ENCODE measurements at regions not wholly inside any gene's neighbourhood (a gene's known extent, or its start where the extent isn't known, plus 50 kb on each side); places are given as distances from the start of the nearest gene placed in this dataset.

GRCh38 chr3:118055381-118055780 lies 979.3 kb downstream of the IGSF11 start:
- WGBS, 2 donors, result 0 to 35% methylated on average over 1 of the region's 1 CpG
- intact Hi-C loops (cut with DNase I; ENCODE audit: low total_unique reads), result no loop called here
- DNase-seq (ENCODE audit: low spot score in 2 of 2), result no peak
- no peak overlapping the region for H3K4me3 ChIP-seq (ENCODE audit: low read depth, poor library complexity, severe bottlenecking)
- TF ChIP-seq CTCF (IDR thresholded peaks at IDR 0.05) (no peak), POLR2A (IDR thresholded peaks at IDR 0.05) (no peak)

- DNase-seq (ENCODE audit: low spot score in 2 of 2), result no peak
- intact Hi-C loops (cut with DNase I; ENCODE audit: low total_unique reads), result no loop called here
- 50 to 62% methylated on average over 1 of the region's 1 CpG for WGBS, 2 donors
- TF ChIP-seq POLR2A (IDR thresholded peaks at IDR 0.05) (no peak), CTCF (IDR thresholded peaks at IDR 0.05) (no peak)
- no peak overlapping the region for H3K4me3 ChIP-seq (ENCODE audit: low read depth, poor library complexity, severe bottlenecking)
Observed at GRCh38 chr3:118057086-118057485, 977.6 kb downstream of the IGSF11 start.

GRCh38 chr3:118059096-118059495 lies 975.5 kb downstream of the IGSF11 start:
- TF ChIP-seq POLR2A (IDR thresholded peaks at IDR 0.05) (no peak), CTCF (IDR thresholded peaks at IDR 0.05) (no peak)
- DNase-seq (ENCODE audit: low spot score in 2 of 2), result no peak
- no peak overlapping the region for H3K4me3 ChIP-seq (ENCODE audit: low read depth, poor library complexity, severe bottlenecking)
- intact Hi-C loops (cut with DNase I; ENCODE audit: low total_unique reads), result no loop called here

- H3K4me3 ChIP-seq (ENCODE audit: low read depth, poor library complexity, severe bottlenecking), result no peak overlapping the region
- 77 to 86% methylated on average over 4 of the region's 4 CpGs for WGBS, 2 donors
Observed at GRCh38 chr3:118067439-118067838, 967.2 kb downstream of the IGSF11 start.

GRCh38 chr3:118075873-118076272 lies 958.8 kb downstream of the IGSF11 start:
- TF ChIP-seq CTCF (IDR thresholded peaks at IDR 0.05) (no peak), POLR2A (IDR thresholded peaks at IDR 0.05) (no peak)
- no peak for DNase-seq (ENCODE audit: low spot score in 2 of 2)
- 47 to 79% methylated on average over 6 of the region's 6 CpGs for WGBS, 2 donors
- intact Hi-C loops (cut with DNase I; ENCODE audit: low total_unique reads), result no loop called here
- no peak overlapping the region for H3K4me3 ChIP-seq (ENCODE audit: low read depth, poor library complexity, severe bottlenecking)

More at GRCh38 chr3:118067439-118067838, 967.2 kb downstream of the IGSF11 start:
- intact Hi-C loops (cut with DNase I; ENCODE audit: low total_unique reads), result no loop called here
- no peak for DNase-seq (ENCODE audit: low spot score in 2 of 2)
- no peak for TF ChIP-seq POLR2A (IDR thresholded peaks at IDR 0.05)

GRCh38 chr3:118077332-118077731 lies 957.3 kb downstream of the IGSF11 start:
- WGBS, 2 donors, result 65 to 74% methylated on average over 1 of the region's 1 CpG
- no peak overlapping the region for H3K4me3 ChIP-seq (ENCODE audit: low read depth, poor library complexity, severe bottlenecking)
- no peak for DNase-seq (ENCODE audit: low spot score in 2 of 2)
- intact Hi-C loops (cut with DNase I; ENCODE audit: low total_unique reads), result no loop called here
- no peak for TF ChIP-seq CTCF (IDR thresholded peaks at IDR 0.05)
- no peak for TF ChIP-seq POLR2A (IDR thresholded peaks at IDR 0.05)

All from lower leg skin (tissue), 4 donors.